Hindlimb muscle (tissue), 1 donor: ENCODE measurements at regions not wholly inside any gene's neighbourhood (a gene's known extent, or its start where the extent isn't known, plus 50 kb on each side); places are given as distances from the start of the nearest gene placed in this dataset.
"Not testable (repeated sequence)": the region's sequence is repeated elsewhere in the genome, so short reads cannot be mapped to it uniquely, and the experiment has no call there.

Experiments
- DNase-seq: peaks from one replicate; pipeline ENCODE4 v3.0.0-alpha.2; 2013

DNA sequence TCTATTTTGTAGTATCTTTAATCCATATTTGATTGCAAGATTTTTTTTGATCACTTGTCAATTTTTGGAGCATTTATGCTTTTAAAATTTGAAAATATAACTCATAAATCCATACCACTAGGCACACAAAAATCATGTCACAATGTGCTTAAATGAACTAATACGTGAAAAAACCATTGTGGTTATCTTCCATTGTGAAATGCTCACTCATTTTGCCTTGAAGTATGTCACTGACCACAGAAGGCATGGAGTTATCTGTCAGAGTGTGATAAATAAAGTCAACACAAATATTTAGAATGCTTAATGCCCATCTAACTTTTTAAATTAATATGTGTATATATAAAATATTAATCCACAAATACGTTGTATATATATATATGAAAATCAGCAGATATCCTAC, 347.2 kb downstream of the PTPRC start:
- no peak for DNase-seq

DNA sequence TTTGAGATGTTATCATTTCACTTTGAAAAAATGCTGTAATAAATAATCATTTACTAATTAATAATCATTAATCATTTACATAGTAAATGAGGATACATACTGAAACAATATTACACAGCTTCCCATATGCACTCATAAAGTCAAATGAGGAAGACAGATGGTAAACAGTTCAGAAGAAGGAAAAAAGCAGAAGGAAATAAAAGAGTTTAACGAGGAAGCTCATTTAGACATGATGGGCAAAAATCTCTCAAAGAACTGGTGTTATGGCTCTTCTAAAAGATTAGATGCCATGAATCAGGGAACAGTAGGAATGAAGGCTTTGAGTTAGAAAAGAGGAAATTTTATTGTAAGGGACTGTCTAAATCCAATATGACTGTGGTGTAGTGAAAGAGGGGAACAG, 347.6 kb downstream of the PTPRC start:
- no peak for DNase-seq

GRCh38 chr1:199002661-199003060, 363.8 kb downstream of the PTPRC start:
- peak; percentile 63 for DNase-seq

DNA sequence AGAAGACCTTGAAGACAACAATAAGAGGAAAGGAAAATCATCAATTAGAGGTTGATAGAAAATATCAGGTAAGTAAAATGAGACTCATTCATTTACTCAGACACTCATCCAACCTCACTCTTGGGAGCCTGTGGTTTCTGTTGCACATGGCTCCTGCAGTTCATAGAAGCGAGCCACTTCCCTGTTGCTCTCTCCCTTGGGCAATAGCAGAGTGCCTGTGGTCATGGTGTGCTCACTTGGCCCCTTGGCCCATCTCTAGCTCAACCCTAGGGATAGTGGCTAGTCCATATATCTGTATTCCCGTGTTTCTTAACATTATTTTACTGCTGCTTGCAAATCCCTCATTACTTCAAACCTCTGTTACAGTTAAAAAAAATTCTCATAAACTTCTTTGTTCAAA, 368.6 kb downstream of the PTPRC start:
- no peak for DNase-seq

DNA sequence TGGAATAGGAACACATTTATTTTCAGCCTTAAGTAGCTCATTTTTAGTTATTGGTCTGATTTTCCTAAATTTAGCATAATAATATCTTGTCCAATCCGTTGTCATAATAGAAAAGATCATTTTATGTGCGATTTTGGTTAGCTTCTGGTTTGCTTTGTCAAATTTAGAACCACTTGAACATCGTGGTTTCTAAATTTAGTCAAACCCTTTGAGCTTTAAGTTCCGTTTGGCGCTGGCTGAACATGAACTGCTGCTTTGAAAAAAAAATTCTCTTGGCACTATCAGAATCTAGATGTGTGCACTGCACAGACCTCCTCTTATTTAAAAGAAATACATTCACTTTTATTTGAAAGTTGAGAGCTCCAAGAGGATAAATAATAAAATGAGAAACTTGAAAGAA, 370.6 kb downstream of the PTPRC start:
- DNase-seq: no peak

GRCh38 chr1:199010492-199010891, 371.7 kb downstream of the PTPRC start:
- DNase-seq: no peak

DNA sequence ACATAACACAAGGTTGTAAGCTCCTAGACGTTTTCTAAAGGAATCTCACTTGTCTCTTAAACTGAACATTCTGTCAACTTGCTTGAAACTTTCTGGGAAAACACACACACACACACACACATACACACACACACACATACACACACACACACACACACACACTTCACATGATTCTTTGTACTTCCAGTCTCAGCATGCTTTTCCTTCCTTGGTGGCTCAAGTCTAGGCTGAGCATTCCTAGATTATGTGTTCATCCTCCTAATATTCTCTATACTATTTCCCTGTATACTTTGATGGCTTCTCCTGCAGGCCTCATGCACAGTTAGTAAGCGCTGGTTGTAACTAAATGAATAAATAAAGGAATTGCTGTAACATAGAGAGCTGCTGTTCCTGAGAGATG, 372.1 kb downstream of the PTPRC start:
- no peak for DNase-seq

- DNase-seq: no peak
Measured at GRCh38 chr1:199015799-199016198, 377.0 kb downstream of the PTPRC start.

GRCh38 chr1:199018471-199019135, 379.8 kb downstream of the PTPRC start:
- DNase-seq: no peak

DNA sequence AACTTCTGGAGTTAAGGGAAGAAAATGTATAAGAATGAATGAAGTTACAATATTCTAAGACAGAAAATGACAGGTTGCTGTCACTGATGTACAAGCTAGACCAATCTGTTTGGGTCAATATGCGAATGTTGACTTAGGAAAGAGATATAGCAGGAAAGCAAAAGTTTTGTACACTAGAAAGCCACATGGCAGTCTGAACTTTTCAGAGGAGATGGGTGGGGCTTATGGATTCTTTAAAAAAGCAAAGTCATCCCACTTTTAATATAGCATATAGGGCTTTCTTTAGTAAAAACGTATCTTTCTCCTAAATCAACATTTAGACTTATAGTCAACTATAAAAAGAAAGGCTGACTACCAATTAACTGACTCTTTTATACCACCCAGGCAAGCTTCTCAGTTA, 381.2 kb downstream of the PTPRC start:
- DNase-seq: no peak

GRCh38 chr1:199020904-199021303, 382.1 kb downstream of the PTPRC start:
- no peak for DNase-seq

- no peak for DNase-seq
Measured at GRCh38 chr1:199029401-199029800, 390.6 kb downstream of the PTPRC start.

- DNase-seq: no peak
Measured at GRCh38 chr1:199029855-199030254, 391.0 kb downstream of the PTPRC start.

DNA sequence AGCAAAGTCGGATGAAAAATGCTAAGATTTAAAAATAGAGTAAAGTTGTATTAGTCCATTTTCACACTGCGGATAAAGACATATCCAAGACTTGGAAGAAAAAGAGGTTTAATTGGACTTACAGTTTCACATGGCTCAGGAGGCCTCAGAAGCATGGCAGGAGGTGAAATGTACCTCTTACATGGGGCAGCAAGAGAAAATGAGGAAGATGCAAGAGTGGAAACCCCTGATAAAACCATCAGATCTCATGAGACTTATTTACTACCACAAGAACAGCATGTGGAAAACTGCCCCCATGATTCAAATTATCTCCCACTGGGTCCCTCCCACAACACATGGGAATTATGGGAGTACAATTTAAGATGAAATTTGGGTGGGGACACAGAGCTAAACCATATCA, 391.7 kb downstream of the PTPRC start:
- not testable (repeated sequence) for DNase-seq

GRCh38 chr1:199031170-199031569, 392.3 kb downstream of the PTPRC start:
- DNase-seq: not testable (repeated sequence)

DNA sequence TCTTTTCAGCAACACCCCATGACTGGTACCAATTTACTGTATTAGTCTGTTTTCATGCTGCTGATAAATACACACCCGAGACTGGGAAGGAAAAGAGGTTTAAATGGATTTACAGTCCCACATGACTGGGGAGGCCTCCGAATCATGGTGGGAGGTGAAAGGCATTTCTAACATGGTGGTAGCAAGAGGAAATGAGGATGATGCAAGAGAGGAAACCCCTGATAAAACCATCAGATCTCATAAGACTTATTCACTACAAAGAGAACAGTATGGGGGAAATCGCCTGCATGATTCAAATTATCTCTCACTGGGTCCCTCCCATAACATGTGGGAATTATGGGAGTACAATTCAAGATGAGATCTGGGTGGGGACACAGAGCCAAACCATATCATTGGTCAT, 393.6 kb downstream of the PTPRC start:
- not testable (repeated sequence) for DNase-seq

GRCh38 chr1:199033661-199034060, 394.8 kb downstream of the PTPRC start:
- DNase-seq: no peak

GRCh38 chr1:199038156-199038555, 399.3 kb downstream of the PTPRC start:
- no peak for DNase-seq

- no peak for DNase-seq
Measured at GRCh38 chr1:199040076-199040905, 401.5 kb downstream of the PTPRC start.

GRCh38 chr1:199041173-199041914, 402.5 kb downstream of the PTPRC start:
- no peak for DNase-seq

- DNase-seq: no peak
Measured at GRCh38 chr1:199042193-199042592, 403.4 kb downstream of the PTPRC start.

DNA sequence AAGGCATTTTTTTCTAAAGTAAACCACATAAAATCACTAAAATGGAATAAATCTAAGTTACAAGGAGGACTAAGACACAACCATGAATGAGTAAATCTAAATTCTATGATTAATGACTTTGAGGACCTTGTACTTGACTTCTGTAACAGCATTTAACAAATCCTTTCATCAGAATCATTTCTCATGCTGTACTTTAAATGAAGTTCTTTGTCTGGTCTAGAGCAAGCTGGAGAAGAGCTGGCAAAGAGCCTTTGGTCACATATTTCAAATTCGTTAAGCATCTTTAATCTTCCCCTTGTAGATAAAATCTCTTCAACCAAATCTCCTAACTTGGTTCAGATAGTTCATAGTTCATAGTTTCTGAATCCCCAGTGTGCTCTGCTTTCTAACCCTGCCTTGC, 405.4 kb downstream of the PTPRC start:
- no peak for DNase-seq

GRCh38 chr1:199046618-199047017, 407.8 kb downstream of the PTPRC start:
- no peak for DNase-seq

DNA sequence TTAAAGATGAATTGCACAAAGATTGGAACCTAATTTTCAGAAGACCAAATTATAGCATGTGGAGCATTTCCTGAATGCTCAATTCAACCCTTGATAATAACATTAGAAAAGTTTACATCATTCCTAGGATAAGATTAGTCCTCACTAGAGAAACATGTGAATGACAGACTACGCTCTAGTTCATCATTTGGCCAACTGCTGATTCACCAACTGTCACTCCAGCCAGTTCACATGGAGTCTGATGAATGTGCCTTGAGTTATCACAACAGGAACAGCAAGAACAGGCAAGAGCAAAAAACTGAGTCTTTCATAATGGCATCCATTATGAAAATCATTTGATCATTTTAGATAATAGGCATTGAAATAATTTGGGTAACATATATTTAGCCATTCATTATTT, 415.9 kb downstream of the PTPRC start:
- no peak for DNase-seq
